Neuron (in vitro differentiated cells): ENCODE measurements at regions not wholly inside any gene's neighbourhood (a gene's known extent, or its start where the extent isn't known, plus 50 kb on each side); places are given as distances from the start of the nearest gene placed in this dataset.

ENCODE experiments used
- H2AFZ ChIP-seq: one replicate; pipeline ENCODE4 v1.6.1; 2013; ENCODE audit warnings: low read depth, mild to moderate bottlenecking, inconsistent platforms, low read length, moderate library complexity
- H3K27me3 ChIP-seq: one replicate; pipeline ENCODE4 v1.6.1; 2013; ENCODE audit warnings: low read length; ENCODE audit not compliant: insufficient read depth
- H3K36me3 ChIP-seq: one replicate; pipeline ENCODE4 v1.6.1; 2013; ENCODE audit warnings: low read length; ENCODE audit not compliant: insufficient read depth
- H3K4me1 ChIP-seq: one replicate; pipeline ENCODE4 v1.6.1; 2013; ENCODE audit warnings: low read length; ENCODE audit not compliant: insufficient read depth
- H3K4me3 ChIP-seq: 2 replicates; pipeline ENCODE4 v1.5.1; 2013; ENCODE audit warnings: mild to moderate bottlenecking, low read length, moderate library complexity
- H3K9me3 ChIP-seq: one replicate; pipeline ENCODE4 v1.6.1; 2013; ENCODE audit warnings: low read length

DNA sequence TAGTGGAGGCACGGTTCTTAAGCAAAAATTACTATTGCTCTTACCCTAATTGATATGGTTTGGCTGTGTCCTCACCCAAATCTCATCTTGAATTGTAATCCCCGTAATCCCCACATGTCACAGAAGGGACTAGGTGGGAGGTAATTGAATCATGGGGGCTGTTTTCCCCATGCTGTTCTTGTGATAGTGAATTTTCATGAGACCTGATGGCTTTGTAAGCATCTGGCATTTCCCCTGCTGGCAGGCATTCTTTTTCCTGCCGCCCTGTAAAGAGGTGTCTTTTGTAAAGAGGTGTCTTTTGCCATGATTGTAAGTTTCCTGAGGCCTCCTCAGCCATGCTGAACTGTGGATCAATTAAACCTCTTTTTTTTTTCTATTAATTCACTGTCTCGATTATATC lies 1691.8 kb upstream of the SLC39A10 start:
- Histone ChIP-seq H3K4me1 (peaks cover 4% of the 10 kb centered on the region), H3K9me3 (no peaks in the 10 kb centered on the region), H2AFZ (no peak overlapping the region), H3K4me3 (no peak overlapping the region), H3K36me3 (no peaks in the 10 kb centered on the region), H3K27me3 (no peaks in the 10 kb centered on the region)

DNA sequence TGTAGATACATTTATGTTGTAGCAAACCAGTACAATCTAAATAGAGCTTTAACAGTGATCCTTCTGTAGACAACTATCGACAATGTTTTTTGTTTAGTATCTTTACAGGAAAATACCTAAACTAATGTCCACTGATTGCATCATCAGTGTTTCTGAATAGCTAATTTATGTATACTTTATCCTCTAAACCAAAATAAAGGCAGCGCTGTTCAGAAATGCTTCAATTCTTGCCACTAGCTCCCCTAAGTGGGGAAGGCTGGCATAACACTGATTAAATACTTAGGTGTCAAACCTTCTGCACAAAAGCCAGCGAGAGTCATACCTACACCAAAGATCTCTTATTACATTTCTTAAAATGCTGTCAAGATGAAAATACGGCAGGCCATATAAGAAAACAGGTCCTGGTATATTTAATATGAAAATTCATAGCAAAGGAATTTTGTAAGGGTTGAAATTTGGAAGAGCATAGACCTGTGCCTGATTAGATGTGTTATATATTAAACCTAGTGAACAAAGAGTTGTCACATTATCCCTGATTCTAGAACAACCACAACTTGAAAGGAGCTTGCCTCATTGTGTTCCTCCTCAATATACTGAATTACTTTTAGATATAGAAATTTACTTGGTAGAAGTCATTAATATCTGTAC lies 1693.4 kb upstream of the SLC39A10 start:
- Histone ChIP-seq H3K4me1 (peaks cover 4% of the 10 kb centered on the region), H3K9me3 (no peaks in the 10 kb centered on the region), H2AFZ (no peak overlapping the region), H3K4me3 (no peak overlapping the region), H3K36me3 (no peaks in the 10 kb centered on the region), H3K27me3 (no peaks in the 10 kb centered on the region)

DNA sequence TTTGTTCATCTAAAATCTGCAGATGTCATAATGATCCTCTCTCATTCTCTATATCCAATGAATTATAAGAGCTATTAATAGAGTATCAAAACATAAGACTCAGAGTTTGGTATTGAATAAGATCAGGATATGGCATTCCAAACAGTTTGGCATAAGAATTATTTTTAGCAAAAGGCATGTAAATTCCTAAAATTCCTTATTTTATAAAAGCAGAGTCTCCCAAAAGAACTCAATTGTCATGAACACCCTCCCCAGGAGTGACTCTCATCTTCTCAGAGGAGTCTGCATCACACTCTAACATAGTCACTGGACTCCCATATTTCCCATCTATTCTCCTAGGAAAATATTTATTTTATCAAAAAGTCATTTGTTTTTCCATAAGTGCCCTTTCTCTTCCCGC lies 1710.2 kb upstream of the SLC39A10 start:
- Histone ChIP-seq H3K4me3 (no peak overlapping the region), H3K27me3 (no peaks in the 10 kb centered on the region), H2AFZ (no peak overlapping the region)

DNA sequence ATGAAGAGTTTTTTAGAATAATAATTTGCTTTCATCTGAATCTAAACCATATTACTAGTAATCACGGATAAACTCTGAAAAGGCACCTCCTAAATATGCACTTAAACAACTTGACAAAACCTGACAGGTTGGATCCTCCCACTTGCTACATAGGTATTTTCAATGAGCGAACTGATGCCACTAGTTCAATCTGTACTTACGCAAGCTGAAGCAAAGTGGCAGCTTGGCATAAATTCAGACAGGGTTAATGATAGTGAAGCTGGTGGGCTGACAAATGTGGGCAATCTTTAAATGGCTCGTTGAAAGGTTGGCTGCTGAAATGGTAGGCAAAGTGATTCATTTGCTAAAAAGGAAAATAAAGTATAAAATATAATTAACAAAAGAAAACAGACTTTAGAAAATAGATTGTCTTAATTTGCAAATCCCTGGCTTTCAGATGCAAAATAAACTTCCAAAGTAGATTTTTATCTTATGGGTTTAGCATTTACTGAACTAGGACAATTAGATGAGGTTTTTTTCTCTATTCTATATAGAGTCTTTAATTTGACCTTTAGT lies 1713.5 kb upstream of the SLC39A10 start:
- H3K4me1 ChIP-seq: no peaks in the 10 kb centered on the region
- H3K9me3 ChIP-seq: no peaks in the 10 kb centered on the region
- no peak overlapping the region for H3K4me3 ChIP-seq
- no peak overlapping the region for H2AFZ ChIP-seq
- no peaks in the 10 kb centered on the region for H3K36me3 ChIP-seq
- no peaks in the 10 kb centered on the region for H3K27me3 ChIP-seq

More for the DNA sequence above, 1710.2 kb upstream of the SLC39A10 start:
- H3K9me3 ChIP-seq: no peaks in the 10 kb centered on the region
- H3K4me1 ChIP-seq: no peaks in the 10 kb centered on the region
- no peaks in the 10 kb centered on the region for H3K36me3 ChIP-seq

DNA sequence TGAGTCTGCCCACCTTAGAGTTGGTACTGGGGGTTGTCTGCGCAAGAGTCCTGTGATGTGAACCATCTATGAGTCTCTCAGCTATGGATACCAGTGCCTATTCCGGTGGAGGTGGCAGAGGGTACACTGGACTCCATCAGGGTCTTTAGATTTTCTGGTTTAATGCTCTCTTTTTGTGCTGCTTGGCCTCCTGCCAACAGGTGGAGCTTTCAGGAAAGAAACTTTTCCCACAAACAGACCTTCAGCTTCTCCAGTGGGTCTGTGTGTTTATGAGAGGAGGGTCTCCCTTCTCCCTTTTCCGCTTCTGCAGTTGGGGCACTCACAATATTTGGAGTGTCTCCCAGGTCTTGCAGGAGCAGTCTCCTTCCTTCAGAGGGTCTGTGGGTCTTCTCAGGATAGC lies 1721.9 kb upstream of the SLC39A10 start:
- Histone ChIP-seq H3K9me3 (no peaks in the 10 kb centered on the region), H2AFZ (no peak overlapping the region), H3K4me1 (no peaks in the 10 kb centered on the region)

DNA sequence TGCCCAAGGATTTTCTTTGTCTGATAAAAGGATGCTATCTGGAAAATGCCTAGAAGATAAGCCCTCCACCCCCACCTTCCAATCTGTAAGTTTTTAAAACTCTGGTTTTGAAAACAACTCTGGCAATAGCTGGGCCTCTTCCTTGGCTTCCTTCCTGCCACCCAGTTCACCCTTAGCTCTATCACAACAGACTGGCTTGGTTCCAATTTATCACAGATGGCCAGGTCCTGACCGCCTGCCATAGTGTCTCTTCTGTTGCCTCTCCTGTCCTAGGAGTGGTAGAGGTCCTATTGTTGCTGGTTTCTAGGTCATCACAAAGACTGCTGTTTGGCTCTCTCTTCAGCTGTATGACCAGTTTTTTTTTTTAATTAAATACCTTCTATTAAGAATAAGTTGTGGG lies 1727.9 kb upstream of the SLC39A10 start:
- Histone ChIP-seq H2AFZ (no peak overlapping the region), H3K9me3 (no peaks in the 10 kb centered on the region), H3K27me3 (no peaks in the 10 kb centered on the region), H3K4me1 (no peaks in the 10 kb centered on the region), H3K4me3 (no peak overlapping the region), H3K36me3 (no peaks in the 10 kb centered on the region)

More for the DNA sequence above, 1721.9 kb upstream of the SLC39A10 start:
- Histone ChIP-seq H3K4me3 (no peak overlapping the region), H3K27me3 (no peaks in the 10 kb centered on the region), H3K36me3 (no peaks in the 10 kb centered on the region)

DNA sequence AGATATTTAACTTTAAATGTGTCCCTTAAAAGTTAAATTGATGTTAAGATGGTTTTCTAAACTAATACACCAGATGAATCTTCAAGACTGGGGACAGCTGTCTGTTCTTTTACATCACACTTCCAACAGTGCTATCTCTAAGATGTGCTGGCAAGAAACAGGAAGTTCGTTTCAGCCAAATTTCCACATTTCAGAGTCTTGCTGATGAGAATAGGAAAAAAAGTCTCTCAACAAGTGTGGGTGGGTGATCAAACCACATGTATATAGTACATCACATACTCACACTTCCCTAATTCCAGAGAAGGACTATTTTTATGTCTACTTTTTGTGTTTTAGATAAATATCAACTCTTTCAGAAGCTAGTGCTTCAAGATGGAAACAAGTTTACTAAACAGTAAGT lies 1712.8 kb upstream of the TMEFF2 start:
- Histone ChIP-seq H3K4me1 (no peaks in the 10 kb centered on the region), H3K4me3 (no peak overlapping the region), H3K36me3 (no peaks in the 10 kb centered on the region), H3K27me3 (no peaks in the 10 kb centered on the region), H2AFZ (no peak overlapping the region), H3K9me3 (no peaks in the 10 kb centered on the region)

DNA sequence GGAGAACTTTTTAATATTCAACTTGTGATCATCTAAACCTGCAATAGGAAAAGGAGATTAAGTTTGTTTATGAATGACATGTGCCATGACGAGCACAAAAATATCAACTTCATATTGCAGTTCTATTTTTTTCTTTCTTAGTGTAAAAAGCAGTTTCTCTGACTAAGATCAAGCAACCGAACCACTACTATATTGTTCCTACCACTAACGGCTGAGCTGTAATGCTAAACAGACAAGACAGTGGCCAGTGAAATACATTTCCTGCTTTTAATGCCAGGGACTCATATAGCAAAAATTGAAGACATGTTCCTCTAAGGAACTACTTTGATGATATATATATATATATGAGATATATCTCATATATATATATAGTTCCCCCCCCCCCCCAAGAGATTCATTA lies 1705.6 kb upstream of the TMEFF2 start:
- no peaks in the 10 kb centered on the region for H3K9me3 ChIP-seq
- no peak overlapping the region for H2AFZ ChIP-seq
- no peak overlapping the region for H3K4me3 ChIP-seq
- no peaks in the 10 kb centered on the region for H3K4me1 ChIP-seq
- H3K36me3 ChIP-seq: no peaks in the 10 kb centered on the region
- no peaks in the 10 kb centered on the region for H3K27me3 ChIP-seq

DNA sequence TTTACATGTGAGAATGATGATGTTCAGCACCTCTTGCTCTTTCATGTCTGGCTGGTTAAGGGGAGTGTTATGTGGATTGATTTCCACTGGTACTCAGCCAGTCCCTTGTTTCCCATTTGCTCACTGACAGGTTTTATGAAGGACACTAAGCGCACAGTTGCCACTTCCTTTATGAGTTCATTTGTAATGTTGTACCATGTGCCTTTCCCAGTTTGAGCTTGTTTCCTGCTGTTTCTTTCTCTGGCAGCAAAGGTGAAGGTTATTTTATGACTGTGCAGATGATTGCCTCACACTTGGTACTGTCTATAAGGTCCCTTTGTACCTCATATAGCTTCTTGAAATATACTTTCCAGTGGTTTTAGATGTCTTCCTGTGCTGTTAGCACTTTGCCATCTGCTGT lies 1700.5 kb upstream of the TMEFF2 start:
- H3K9me3 ChIP-seq: no peaks in the 10 kb centered on the region
- no peaks in the 10 kb centered on the region for H3K4me1 ChIP-seq
- no peaks in the 10 kb centered on the region for H3K36me3 ChIP-seq
- no peak overlapping the region for H3K4me3 ChIP-seq
- no peak overlapping the region for H2AFZ ChIP-seq
- no peaks in the 10 kb centered on the region for H3K27me3 ChIP-seq

DNA sequence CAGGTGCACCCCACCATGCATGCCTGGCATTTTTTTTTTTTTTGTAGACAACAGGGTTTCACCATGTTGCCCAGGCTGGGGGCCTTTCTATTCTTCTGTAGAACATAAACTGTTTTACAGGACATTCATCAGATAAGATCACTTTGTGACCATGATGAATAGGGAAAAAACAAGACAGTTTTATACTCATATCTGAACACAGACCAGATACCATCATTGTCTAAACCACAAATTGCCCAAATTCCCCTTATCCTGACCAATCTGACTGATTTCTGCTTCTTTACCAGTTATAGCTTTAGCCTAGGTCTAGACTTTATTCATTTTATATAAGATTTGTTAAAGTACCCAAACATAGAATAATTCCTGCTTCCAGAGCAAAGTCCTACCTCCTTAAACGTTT lies 1699.3 kb upstream of the TMEFF2 start:
- no peaks in the 10 kb centered on the region for H3K9me3 ChIP-seq
- no peaks in the 10 kb centered on the region for H3K27me3 ChIP-seq
- no peaks in the 10 kb centered on the region for H3K4me1 ChIP-seq
- H2AFZ ChIP-seq: no peak overlapping the region
- no peaks in the 10 kb centered on the region for H3K36me3 ChIP-seq
- no peak overlapping the region for H3K4me3 ChIP-seq

DNA sequence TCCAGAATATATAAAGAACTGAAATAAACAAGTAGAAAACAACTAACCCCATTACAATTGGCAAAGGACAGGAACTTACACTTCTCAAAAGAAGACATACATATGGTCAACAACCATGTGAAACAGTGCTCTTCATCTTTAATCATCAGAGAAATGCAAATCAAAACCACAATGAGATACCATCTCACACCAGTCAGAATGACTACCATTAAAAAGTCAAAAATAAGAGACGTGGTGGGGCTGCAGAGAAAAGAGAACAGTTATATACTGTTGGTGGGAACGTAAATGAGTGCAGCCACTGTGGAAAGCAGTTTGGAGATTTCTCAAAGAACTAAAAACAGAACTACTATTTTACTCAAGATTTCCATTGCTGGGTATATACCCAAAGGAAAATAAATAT lies 1696.3 kb upstream of the TMEFF2 start:
- no peaks in the 10 kb centered on the region for H3K27me3 ChIP-seq
- no peaks in the 10 kb centered on the region for H3K36me3 ChIP-seq
- H3K4me1 ChIP-seq: no peaks in the 10 kb centered on the region
- H2AFZ ChIP-seq: no peak overlapping the region
- no peak overlapping the region for H3K4me3 ChIP-seq
- H3K9me3 ChIP-seq: no peaks in the 10 kb centered on the region

DNA sequence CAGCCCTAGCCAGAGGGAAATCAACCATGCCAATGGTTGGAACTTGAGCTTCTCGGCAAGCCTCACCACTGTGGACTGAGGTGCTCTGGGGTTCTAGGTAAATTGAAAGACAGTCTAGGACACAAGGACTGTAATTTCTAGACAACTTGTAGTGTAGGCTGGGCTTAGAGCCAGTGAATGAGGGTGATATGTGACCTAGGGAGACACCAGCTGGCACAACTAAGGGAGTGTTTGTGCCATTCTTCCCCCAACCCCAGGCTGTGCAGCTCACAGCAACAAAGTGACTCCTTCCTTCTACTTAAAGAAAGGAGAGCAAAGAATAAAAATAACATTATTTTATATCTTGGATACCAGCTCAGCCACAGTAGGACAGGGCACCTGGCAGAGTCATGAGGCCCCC lies 1690.7 kb upstream of the TMEFF2 start:
- Histone ChIP-seq H2AFZ (no peak overlapping the region), H3K4me1 (no peaks in the 10 kb centered on the region), H3K4me3 (no peak overlapping the region), H3K9me3 (no peaks in the 10 kb centered on the region), H3K36me3 (no peaks in the 10 kb centered on the region), H3K27me3 (no peaks in the 10 kb centered on the region)

DNA sequence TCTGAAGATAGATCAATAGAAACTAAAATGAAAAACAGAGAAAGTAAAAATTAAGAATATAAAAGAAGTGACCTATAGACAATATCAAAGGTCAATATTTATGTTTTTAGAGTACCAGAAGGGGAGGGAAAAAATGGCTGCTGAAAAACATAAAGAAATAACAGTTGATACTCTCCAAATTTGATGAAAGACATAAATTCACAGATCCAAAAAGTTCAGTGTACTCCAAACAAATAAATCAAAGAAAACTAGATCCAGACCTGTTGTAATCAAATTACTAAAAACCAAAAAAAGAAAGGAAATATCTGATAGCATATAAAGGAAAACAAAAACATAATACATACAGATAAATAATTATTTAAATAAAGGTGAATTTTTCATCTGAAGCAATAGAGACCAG lies 1689.1 kb upstream of the TMEFF2 start:
- Histone ChIP-seq H3K36me3 (no peaks in the 10 kb centered on the region), H3K4me1 (no peaks in the 10 kb centered on the region), H3K9me3 (no peaks in the 10 kb centered on the region), H3K4me3 (no peak overlapping the region), H2AFZ (no peak overlapping the region), H3K27me3 (no peaks in the 10 kb centered on the region)

DNA sequence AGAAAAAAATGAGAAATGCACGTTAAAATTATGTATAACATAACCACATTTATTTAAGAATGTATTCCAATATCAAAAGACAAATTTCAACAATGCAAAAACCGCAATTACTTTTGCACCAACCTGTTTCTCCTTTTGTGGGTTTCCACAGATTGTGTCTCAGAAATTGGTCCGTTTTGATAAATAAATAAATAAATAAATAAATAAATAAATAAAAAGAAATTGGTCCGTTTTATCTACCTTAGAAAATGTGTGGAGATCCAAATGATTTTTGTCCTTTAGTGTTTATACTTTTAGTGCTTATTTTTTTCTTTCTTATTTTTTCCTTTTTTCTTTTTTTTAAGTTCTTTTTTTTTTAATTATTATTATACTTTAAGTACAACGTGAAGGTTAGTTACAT lies 1682.2 kb upstream of the TMEFF2 start:
- no peak overlapping the region for H3K4me3 ChIP-seq
- no peaks in the 10 kb centered on the region for H3K9me3 ChIP-seq
- H3K27me3 ChIP-seq: no peaks in the 10 kb centered on the region
- H3K4me1 ChIP-seq: no peaks in the 10 kb centered on the region
- no peaks in the 10 kb centered on the region for H3K36me3 ChIP-seq
- no peak overlapping the region for H2AFZ ChIP-seq
